ENCODE measurements at regions not wholly inside any gene's neighbourhood (a gene's known extent, or its start where the extent isn't known, plus 50 kb on each side); places are given as distances from the start of the nearest gene placed in this dataset.

DNA sequence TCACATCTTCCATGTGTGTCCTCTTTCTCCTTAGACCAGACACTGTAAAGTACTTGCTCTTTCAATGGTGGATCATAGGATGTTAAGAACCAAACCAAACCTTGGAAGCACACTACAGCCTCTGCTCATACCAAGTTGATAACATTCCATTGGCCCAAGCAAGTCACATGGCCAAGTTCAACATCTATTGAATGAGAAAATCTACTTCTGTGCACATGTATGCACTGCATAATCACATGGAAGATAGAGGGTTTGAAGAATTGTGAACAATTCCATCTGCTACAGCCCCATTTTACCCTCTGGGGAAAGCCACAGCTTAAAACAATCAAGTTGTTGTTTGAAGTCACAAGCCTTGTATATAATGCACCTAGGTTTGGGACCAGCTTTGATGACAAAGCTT lies 68.2 kb downstream of the MFAP3 start:
- DNase-seq (ENCODE audit: low read depth) = no peak
- no peak overlapping the region for H3K4me3 ChIP-seq (ENCODE audit: low read length)
- TF ChIP-seq, protein P1, sequence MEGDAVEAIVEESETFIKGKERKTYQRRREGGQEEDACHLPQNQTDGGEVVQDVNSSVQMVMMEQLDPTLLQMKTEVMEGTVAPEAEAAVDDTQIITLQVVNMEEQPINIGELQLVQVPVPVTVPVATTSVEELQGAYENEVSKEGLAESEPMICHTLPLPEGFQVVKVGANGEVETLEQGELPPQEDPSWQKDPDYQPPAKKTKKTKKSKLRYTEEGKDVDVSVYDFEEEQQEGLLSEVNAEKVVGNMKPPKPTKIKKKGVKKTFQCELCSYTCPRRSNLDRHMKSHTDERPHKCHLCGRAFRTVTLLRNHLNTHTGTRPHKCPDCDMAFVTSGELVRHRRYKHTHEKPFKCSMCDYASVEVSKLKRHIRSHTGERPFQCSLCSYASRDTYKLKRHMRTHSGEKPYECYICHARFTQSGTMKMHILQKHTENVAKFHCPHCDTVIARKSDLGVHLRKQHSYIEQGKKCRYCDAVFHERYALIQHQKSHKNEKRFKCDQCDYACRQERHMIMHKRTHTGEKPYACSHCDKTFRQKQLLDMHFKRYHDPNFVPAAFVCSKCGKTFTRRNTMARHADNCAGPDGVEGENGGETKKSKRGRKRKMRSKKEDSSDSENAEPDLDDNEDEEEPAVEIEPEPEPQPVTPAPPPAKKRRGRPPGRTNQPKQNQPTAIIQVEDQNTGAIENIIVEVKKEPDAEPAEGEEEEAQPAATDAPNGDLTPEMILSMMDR (conservative IDR thresholded peaks at IDR 0.05; ENCODE audit: low read length) = no peak

DNA sequence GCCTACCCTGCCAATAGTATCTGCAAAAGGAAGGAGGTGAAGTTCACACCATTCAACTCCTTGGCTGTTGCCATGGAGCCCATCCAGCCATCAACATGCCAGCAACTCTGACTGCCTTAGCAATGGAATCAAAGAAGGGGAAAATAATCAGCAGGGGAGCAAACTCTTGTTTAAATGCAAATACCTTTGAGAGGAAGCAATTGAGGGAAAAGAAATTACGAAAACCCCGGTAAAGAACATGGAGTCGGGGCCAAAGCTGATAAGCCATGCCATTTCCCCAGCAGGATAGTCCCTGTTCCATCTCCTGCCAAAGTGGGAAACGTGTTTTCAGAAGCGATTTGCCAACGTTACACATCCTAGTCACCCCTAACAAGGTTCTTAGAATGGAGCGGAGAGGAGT lies 69.0 kb downstream of the MFAP3 start:
- TF ChIP-seq, protein P1 (conservative IDR thresholded peaks at IDR 0.05; ENCODE audit: low read length) = no peak

DNA sequence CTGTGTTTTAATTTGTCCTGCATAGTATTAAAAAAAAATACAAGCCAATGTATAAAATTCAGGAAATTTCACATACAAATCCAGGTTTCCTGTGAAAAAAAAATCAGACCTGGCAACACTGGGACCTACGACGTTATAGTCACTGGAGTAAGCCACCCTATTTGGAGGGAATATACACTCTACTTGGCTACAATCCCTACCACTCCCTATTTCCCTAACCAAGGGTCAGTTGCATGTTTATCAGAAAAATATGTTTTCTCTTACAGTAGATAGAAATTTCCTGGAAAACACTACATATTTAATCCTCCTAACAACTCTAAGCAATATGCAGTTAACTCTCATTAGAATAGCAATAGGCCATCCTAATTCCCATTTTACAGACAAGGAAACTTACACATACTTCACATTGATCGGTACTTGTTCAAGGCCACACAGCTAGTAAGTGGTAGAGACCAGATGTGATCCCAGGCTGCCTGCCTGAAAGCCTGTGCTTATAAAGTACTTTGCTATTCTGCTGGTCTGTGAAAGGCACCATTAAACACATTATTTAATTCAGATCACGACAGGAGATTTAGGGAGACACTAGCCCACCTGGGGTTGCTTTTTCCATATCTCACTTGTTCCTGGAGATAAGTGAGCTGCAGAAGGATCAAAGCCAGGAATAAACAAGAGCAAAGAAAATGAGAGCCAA lies 70.8 kb downstream of the MFAP3 start:
- no peak overlapping the region for H3K4me3 ChIP-seq (ENCODE audit: low read length)
- no peak for DNase-seq (ENCODE audit: low read depth)
- TF ChIP-seq, protein P1 (conservative IDR thresholded peaks at IDR 0.05; ENCODE audit: low read length) = no peak

More for the DNA sequence above, 69.0 kb downstream of the MFAP3 start:
- H3K4me3 ChIP-seq (ENCODE audit: low read length) = no peak overlapping the region
- no peak for DNase-seq (ENCODE audit: low read depth)

DNA sequence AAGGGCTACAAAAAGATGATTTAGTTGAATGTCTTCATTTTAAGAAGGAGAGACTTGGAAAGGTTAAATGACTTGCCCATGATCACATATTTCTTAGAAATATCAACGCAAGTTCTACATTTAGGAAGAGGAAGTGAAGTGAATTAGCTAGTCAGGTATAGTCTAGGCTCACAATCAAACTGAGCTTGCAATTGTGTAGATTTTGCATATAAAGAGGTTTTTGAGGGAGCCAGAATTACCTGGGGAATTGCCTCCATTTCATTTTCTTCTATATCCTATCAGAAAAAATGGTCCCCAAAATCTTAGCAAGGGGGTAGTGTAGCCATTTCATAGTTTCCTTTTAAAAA lies 71.3 kb downstream of the MFAP3 start:
- no peak for DNase-seq (ENCODE audit: low read depth)
- no peak overlapping the region for H3K4me3 ChIP-seq (ENCODE audit: low read length)
- TF ChIP-seq, protein P1 (conservative IDR thresholded peaks at IDR 0.05; ENCODE audit: low read length) = no peak

DNA sequence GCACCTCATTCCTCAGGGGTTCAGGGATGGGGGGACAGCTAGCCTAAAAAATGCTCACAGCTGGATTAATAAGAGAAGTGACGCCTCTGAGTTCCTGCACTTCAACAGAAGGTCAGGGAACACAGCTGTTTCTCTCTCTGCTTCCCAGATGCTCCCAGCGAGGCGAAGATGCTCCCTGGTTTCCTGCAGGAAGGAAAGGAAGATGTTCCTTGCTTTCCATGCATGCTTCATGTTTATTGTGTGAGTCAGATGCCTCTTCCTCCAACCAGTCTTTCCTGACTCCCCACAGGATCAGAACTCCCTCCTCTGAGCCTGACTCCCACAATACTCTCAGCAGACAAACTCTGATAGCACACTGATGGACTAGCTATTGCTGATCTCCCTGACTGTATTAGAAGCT lies 71.9 kb downstream of the MFAP3 start:
- no peak overlapping the region for H3K4me3 ChIP-seq (ENCODE audit: low read length)
- TF ChIP-seq, protein P1 (conservative IDR thresholded peaks at IDR 0.05; ENCODE audit: low read length) = no peak
- DNase-seq (ENCODE audit: low read depth) = peak; percentile 24

DNA sequence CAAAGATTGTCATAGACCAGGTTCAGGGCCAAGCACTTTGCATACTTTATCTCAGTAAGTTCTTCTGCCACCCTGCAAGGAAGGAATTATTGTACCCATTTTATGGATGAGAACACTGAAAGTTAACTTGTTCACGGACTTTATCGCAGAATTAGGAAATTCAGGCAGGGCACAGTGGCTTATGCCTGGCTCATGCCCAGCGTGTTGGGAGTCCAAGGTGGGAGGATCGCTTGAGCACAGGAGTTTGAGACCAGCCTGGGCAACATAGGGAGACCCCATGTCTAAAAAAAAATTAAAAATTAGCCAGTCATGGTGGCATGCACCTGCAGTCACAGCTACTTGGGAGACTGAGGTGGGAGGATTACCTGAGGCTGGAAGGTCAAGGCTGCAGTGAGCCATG lies 72.4 kb downstream of the MFAP3 start:
- TF ChIP-seq, protein P1 (conservative IDR thresholded peaks at IDR 0.05; ENCODE audit: low read length) = no peak
- H3K4me3 ChIP-seq (ENCODE audit: low read length) = no peak overlapping the region
- DNase-seq (ENCODE audit: low read depth) = no peak

DNA sequence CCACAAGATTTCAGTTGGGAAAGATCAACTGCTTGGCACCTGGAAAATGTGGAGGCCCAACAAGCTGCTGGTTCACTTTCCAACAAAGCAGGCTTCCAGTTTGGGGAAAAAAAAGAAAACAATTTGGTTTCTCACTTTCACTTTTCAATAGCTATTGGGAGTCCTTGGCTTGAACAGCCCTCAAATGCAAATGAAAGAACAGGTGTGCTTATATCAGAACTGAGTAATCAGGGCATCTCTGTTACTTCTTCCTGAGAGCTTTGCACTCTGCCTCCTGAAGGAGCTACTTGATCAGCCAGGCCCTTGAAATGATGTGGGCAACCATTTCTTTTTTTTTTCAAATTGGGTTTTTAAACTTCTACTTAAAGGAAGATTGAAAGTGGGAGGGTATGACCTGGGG lies 73.5 kb downstream of the MFAP3 start:
- no peak overlapping the region for H3K4me3 ChIP-seq (ENCODE audit: low read length)
- TF ChIP-seq, protein P1 (conservative IDR thresholded peaks at IDR 0.05; ENCODE audit: low read length) = no peak
- no peak for DNase-seq (ENCODE audit: low read depth)

Measured in AG10803 (cell line).